GM21360 (cell line): ENCODE measurements at regions not wholly inside any gene's neighbourhood (a gene's known extent, or its start where the extent isn't known, plus 50 kb on each side); places are given as distances from the start of the nearest gene placed in this dataset.

Source experiments
- ATAC-seq: cut with Tn5 transposase; IDR thresholded peaks from one replicate; pipeline ENCODE4 v1.9.1; 2021; ENCODE audit warnings: mild to moderate bottlenecking, moderate library complexity; ENCODE audit not compliant: unreplicated experiment

GRCh38 chr15:35764661-35765519, 218.9 kb upstream of the DPH6 start:
- ATAC-seq, result no peak

- no peak for ATAC-seq
Observed at GRCh38 chr15:35768949-35769348, 223.0 kb upstream of the DPH6 start.

DNA sequence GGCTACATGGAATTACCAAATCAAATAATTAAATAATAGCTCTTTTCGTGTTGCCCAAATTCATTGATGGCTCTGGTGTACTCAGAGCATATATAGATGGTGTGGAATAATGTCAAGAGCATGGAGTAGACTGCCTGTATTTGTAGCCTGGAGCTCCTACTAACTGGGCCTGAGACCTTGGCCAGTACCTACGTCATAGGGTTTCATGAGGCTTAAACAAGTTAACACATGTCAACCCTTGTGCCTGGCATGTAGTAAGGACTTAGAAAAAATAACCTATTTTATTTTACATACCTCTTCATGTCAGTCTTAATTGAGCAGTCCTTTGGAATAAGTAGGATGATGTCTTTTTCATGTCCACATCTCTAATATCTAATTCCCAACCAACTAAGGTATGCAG, 223.7 kb upstream of the DPH6 start:
- ATAC-seq, result no peak

DNA sequence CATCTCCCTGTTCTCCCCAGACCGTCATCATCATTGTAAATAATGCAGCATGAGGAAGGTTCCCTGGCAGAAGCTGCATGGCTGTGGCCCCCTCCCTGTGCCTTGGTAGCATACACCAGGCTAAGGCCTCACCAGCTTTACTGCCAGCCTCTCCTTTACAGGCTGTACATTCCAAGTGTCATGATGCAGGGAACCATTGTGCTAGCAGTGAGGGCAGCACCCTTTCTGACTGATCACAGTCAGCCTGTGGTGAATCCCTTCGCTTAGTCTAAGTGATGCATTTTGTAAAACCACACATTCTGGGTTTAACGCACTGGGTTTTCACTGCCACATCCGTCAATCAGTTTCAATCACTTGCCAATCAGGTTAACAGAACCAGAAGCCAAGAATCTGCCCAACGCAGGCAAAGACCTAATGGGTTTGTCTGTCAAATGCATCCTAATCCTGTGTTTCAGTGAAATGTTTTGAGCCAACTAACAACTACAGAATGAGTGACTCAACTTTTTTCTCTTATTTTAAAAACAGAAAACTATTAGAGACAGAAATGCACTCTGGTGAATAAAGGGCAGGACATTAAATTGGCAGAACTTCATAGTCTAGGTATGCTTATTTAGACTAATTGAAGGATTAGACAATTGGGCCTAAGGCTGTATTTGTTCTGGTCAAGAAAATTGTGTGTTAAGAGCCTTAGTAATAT, 225.9 kb upstream of the DPH6 start:
- ATAC-seq, result no peak

DNA sequence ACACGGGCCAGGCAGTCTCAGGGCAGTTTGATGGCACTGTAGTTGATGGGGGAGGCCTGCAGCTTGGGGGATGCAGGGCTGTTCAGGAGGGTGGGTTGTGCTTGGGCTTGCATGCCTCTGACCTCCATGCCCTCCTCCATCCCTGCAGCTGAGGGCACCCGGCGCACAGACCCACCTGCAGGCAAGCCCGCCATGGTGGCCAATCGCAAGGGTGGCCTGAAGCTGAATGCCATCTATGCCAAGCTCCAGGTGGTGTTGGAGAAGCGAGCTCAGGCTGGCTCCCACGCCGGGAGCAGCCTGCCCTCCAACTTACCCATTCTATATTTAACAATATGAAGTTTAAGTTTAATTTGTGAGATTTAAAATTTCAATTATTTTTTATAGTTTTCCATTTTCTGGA, 228.7 kb upstream of the DPH6 start:
- no peak for ATAC-seq

DNA sequence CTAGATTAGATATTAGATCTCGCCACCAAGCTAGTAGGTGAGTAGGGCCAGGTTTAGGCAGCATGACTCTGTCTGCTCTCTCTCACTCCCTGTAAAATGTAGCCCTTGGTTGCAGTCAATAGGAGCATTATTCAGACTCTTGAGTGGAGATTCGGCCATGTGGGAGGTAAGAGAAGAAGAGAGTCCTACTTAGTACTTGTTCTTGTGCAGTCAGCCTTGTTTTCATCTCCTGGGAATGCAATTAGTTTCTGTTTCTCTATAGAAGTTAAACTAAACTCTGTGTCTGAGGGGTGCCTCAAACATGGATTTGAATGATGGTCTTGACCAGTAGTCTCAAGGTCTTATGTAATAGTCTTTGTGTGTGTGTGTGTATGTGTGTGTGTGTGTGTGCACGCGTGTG, 229.5 kb upstream of the DPH6 start:
- no peak for ATAC-seq

GRCh38 chr15:35777061-35777460, 231.1 kb upstream of the DPH6 start:
- no peak for ATAC-seq

- ATAC-seq, result no peak
Observed at GRCh38 chr15:35783203-35783602, 237.2 kb upstream of the DPH6 start.

GRCh38 chr15:35784745-35785144, 238.8 kb upstream of the DPH6 start:
- no peak for ATAC-seq

GRCh38 chr15:35810007-35810406, 264.0 kb upstream of the DPH6 start:
- no peak for ATAC-seq

- ATAC-seq, result no peak
Observed at GRCh38 chr15:35813573-35813972, 267.6 kb upstream of the DPH6 start.

DNA sequence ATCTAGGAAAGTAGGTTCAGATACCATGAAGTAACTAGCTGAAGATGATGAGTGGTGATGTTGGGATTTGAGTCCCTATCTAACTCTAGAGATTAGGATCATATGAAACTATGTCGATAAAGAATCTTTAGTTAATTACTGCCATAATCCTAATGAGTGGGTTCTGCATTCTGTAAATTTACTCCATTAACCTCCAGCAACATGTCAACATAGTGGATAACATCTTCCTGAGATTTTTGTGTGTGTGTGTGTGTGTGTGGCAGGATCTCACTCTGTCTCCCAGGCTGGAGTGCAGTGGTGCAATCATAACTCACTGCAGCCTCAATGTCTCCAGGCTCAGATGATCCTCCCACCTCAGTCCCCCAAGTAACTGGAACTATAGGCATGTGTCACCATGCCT, 272.9 kb upstream of the DPH6 start:
- ATAC-seq, result no peak

DNA sequence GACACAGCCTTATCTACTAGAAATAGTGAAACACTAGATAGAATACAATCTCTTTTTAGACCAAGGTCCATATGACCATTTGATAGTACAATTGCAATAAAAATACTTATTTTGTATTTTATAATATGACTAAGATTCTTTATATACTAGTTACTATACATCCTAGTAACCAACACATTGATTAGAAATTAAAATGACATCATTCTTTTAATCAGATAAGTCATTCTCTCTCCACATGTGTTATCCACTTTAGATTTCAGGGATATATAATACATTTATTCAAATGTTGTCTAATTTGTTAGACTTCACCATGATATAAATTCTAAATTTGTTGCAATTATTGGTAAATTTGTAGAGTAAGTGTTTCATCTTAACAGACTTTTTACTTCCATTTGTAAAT, 276.2 kb upstream of the DPH6 start:
- no peak for ATAC-seq

DNA sequence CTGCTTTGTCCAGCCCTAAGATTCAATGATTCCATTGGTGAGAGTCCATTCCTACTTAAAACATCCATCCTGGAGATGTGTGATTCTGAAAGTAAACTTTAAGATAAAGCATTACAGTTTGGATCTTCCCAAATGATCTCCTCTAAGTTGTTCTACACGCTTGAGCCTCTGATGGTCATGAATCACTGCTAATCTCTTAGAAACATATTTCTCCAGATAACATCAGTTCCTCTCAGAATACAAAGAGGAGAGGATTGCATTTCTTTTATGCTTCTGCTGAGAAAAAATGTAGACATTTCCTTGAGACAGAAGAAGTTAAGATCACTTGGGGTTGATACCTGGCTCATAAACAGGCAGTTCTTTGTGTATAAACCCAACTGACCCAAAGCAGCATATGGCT, 281.2 kb upstream of the DPH6 start:
- no peak for ATAC-seq

- no peak for ATAC-seq
Observed at GRCh38 chr15:35827911-35828310, 281.9 kb upstream of the DPH6 start.

GRCh38 chr15:35833581-35833980, 287.6 kb upstream of the DPH6 start:
- ATAC-seq, result no peak

- no peak for ATAC-seq
Observed at GRCh38 chr15:35834216-35834830, 288.4 kb upstream of the DPH6 start.

DNA sequence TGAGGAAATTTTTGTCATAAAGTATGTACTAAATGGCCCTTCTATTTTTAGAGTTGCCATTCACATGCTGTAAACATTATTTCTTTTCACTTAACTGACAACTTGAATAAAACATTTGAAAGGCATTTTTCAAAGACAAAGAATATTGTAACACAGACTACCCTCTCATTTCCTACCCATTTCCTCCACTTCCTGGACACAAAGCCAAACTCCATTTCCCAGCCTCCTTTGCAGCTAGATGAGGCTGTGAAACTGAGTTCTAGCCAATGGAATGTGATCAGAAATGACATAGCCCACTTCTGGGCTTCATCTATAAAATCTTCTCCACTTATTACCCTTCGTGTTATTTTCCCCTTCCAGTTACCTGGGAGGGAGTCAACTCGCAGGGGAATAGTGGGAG, 288.9 kb upstream of the DPH6 start:
- ATAC-seq, result no peak

GRCh38 chr15:35838424-35839111, 292.6 kb upstream of the DPH6 start:
- no peak for ATAC-seq

GRCh38 chr15:35842631-35843030, 296.7 kb upstream of the DPH6 start:
- ATAC-seq, result no peak

DNA sequence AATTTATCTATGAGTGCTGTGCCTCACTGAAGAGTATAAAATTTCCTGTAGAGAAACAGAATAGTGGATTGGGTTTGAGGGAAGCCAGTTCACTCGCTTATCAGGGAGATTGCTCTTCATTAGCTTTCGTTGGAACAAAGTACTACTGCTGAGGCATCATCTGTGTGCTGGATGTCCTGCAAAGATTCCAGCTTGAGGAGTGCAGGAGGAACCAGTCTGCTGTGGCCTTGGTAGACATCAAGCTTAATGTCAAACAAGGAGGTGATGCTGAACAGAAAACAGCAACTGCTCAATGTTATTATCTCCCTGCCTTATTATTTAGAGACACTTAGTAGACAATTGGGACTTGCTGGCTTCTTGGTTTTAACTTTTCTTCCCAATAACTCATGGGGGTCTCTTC, 297.5 kb upstream of the DPH6 start:
- no peak for ATAC-seq
